RWPE2 (cell line): ENCODE measurements at regions not wholly inside any gene's neighbourhood (a gene's known extent, or its start where the extent isn't known, plus 50 kb on each side); places are given as distances from the start of the nearest gene placed in this dataset.

Experiments used
- ATAC-seq: fragments of 200-7000 bp; cut with Tn5 transposase; 3 replicates; pipeline ENCODE4 v1.9.1; 2021; ENCODE audit warnings: low read depth
- DNase-seq: peaks from one replicate; pipeline ENCODE4 v3.0.0-alpha.2; 2020; ENCODE audit warnings: low spot score
- H3K27ac ChIP-seq: fragments of 450-650 bp; 2 replicates; pipeline ENCODE4 v1.5.1; 2017; ENCODE audit warnings: mild to moderate bottlenecking; ENCODE audit not compliant: poor library complexity, severe bottlenecking
- H3K27me3 ChIP-seq: fragments of 250-450 bp; sonication (Bioruptor Pico); 2 replicates; pipeline ENCODE4 v1.5.1; 2021; ENCODE audit warnings: mild to moderate bottlenecking, moderate library complexity; ENCODE audit not compliant: insufficient read depth, poor library complexity, severe bottlenecking
- H3K36me3 ChIP-seq: fragments of 250-450 bp; sonication (Bioruptor Pico); 2 replicates; pipeline ENCODE4 v1.5.1; 2020; ENCODE audit warnings: low read depth, mild to moderate bottlenecking, moderate library complexity
- H3K4me1 ChIP-seq: fragments of 250-450 bp; sonication (Bioruptor Pico); 2 replicates; pipeline ENCODE4 v1.5.1; 2021; ENCODE audit warnings: mild to moderate bottlenecking, moderate library complexity; ENCODE audit not compliant: insufficient read depth, poor library complexity, severe bottlenecking
- H3K4me3 ChIP-seq: fragments of 250-450 bp; sonication (Bioruptor Pico); 2 replicates; pipeline ENCODE4 v1.5.1; 2021; ENCODE audit warnings: mild to moderate bottlenecking, moderate library complexity; ENCODE audit not compliant: severe bottlenecking
- H3K9me3 ChIP-seq: fragments of 250-450 bp; sonication (Bioruptor Pico); 2 replicates; pipeline ENCODE4 v1.5.1; 2021; ENCODE audit warnings: mild to moderate bottlenecking, moderate library complexity; ENCODE audit not compliant: severe bottlenecking
- TF ChIP-seq, protein P1 (sequence below): fragments of 450-650 bp; IDR thresholded peaks from one replicate; pipeline ENCODE4 v1.5.1; 2017; ENCODE audit warnings: mild to moderate bottlenecking, moderate library complexity; ENCODE audit not compliant: poor library complexity, severe bottlenecking

DNA sequence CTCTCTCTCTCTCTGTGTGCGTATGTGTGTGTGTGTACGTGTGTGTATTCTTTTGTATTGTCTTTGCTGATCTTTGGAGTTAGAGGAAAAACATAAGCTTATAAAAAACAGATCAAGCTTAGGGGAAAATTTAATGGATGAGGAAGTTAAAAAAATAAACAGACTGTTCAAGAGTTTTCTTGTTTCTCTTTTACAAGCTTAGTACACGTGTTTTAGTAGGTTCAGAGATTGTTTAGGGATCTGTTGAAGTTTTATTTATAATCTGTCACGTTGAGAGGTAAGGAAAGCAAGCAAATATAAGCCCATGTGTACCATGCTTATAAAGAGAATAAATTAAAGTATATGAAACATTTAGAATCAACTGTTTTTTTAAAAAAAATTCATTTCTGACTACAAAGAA lies 1470.3 kb upstream of the NUDT12 start:
- no peaks in the 10 kb centered on the region for H3K9me3 ChIP-seq

GRCh38 chr5:105030153-105030552 lies 1467.6 kb upstream of the NUDT12 start:
- no peak overlapping the region for H3K4me3 ChIP-seq
- TF ChIP-seq, protein P1, sequence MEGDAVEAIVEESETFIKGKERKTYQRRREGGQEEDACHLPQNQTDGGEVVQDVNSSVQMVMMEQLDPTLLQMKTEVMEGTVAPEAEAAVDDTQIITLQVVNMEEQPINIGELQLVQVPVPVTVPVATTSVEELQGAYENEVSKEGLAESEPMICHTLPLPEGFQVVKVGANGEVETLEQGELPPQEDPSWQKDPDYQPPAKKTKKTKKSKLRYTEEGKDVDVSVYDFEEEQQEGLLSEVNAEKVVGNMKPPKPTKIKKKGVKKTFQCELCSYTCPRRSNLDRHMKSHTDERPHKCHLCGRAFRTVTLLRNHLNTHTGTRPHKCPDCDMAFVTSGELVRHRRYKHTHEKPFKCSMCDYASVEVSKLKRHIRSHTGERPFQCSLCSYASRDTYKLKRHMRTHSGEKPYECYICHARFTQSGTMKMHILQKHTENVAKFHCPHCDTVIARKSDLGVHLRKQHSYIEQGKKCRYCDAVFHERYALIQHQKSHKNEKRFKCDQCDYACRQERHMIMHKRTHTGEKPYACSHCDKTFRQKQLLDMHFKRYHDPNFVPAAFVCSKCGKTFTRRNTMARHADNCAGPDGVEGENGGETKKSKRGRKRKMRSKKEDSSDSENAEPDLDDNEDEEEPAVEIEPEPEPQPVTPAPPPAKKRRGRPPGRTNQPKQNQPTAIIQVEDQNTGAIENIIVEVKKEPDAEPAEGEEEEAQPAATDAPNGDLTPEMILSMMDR: no peak
- DNase-seq: no peak

More for the DNA sequence above, 1470.3 kb upstream of the NUDT12 start:
- peaks cover 3% of the 10 kb centered on the region for H3K27me3 ChIP-seq
- no peak overlapping the region for H3K27ac ChIP-seq
- DNase-seq (no peak), ATAC-seq (no peak)
- no peaks in the 10 kb centered on the region for H3K36me3 ChIP-seq
- no peak overlapping the region for H3K4me3 ChIP-seq
- TF ChIP-seq, protein P1: no peak
- no peaks in the 10 kb centered on the region for H3K4me1 ChIP-seq

GRCh38 chr5:105015098-105015497 lies 1452.5 kb upstream of the NUDT12 start:
- Histone ChIP-seq H3K9me3 (no peaks in the 10 kb centered on the region), H3K4me3 (no peak overlapping the region), H3K27me3 (no peaks in the 10 kb centered on the region), H3K4me1 (no peaks in the 10 kb centered on the region), H3K27ac (no peak overlapping the region), H3K36me3 (no peaks in the 10 kb centered on the region)
- TF ChIP-seq, protein P1: no peak
- ATAC-seq: no peak
- no peak for DNase-seq

More at GRCh38 chr5:105030153-105030552, 1467.6 kb upstream of the NUDT12 start:
- H3K4me1 ChIP-seq: no peaks in the 10 kb centered on the region
- no peaks in the 10 kb centered on the region for H3K9me3 ChIP-seq
- peaks cover 3% of the 10 kb centered on the region for H3K27me3 ChIP-seq
- no peak for ATAC-seq
- H3K27ac ChIP-seq: no peak overlapping the region
- H3K36me3 ChIP-seq: no peaks in the 10 kb centered on the region

GRCh38 chr5:104998572-104998971 lies 1436.0 kb upstream of the NUDT12 start:
- H3K4me3 ChIP-seq: no peak overlapping the region
- no peaks in the 10 kb centered on the region for H3K36me3 ChIP-seq
- DNase-seq (no peak), ATAC-seq (no peak)
- TF ChIP-seq, protein P1: no peak
- H3K27me3 ChIP-seq: no peaks in the 10 kb centered on the region
- no peaks in the 10 kb centered on the region for H3K9me3 ChIP-seq
- no peaks in the 10 kb centered on the region for H3K4me1 ChIP-seq
- H3K27ac ChIP-seq: no peak overlapping the region

- TF ChIP-seq, protein P1: no peak
- Histone ChIP-seq H3K4me1 (no peaks in the 10 kb centered on the region), H3K36me3 (no peaks in the 10 kb centered on the region), H3K9me3 (no peaks in the 10 kb centered on the region), H3K4me3 (no peak overlapping the region), H3K27me3 (no peaks in the 10 kb centered on the region), H3K27ac (no peak overlapping the region)
- ATAC-seq: no peak; the same call in 2 of the 3 replicates
- no peak for DNase-seq
Measured at GRCh38 chr5:104998169-104998568, 1435.6 kb upstream of the NUDT12 start.
